ENCODE measurements at regions not wholly inside any gene's neighbourhood (a gene's known extent, or its start where the extent isn't known, plus 50 kb on each side); places are given as distances from the start of the nearest gene placed in this dataset.

DNA sequence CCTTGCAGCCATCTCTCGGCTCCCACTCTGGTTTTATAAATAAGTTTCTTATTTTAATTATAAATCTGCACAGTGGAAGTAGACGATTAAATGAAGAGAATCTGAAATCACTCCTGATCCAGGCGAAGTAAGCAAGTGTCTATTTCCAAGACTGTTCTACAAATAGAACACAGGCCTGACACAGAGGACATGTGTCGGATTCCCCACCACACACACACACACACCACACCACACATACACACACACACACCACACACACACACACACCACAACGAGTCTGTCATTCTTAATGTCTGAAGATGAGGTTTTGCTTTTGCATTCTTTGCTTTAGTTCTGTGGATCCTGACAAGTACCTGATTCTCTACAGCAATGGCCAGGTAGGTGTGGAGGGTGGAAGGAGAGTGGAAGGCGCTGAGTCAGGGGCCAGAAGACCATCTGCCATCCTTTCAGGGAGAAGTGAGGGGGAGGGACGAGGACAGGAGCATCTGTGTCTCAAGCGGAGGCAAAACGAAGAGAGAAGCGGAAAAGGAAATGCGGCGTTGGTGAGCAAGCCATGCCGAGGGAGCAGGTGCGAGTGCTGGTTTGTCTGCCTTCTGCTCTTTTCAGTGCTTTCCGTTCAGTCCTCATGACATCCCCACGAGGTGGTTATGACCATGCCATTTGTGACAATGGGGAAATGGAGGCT lies 110.2 kb downstream of the TEX26 start:
- no peak for DNase-seq
- no peak for ATAC-seq
- TF ChIP-seq, protein P1, sequence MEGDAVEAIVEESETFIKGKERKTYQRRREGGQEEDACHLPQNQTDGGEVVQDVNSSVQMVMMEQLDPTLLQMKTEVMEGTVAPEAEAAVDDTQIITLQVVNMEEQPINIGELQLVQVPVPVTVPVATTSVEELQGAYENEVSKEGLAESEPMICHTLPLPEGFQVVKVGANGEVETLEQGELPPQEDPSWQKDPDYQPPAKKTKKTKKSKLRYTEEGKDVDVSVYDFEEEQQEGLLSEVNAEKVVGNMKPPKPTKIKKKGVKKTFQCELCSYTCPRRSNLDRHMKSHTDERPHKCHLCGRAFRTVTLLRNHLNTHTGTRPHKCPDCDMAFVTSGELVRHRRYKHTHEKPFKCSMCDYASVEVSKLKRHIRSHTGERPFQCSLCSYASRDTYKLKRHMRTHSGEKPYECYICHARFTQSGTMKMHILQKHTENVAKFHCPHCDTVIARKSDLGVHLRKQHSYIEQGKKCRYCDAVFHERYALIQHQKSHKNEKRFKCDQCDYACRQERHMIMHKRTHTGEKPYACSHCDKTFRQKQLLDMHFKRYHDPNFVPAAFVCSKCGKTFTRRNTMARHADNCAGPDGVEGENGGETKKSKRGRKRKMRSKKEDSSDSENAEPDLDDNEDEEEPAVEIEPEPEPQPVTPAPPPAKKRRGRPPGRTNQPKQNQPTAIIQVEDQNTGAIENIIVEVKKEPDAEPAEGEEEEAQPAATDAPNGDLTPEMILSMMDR (IDR thresholded peaks at IDR 0.05), result no peak
- intact Hi-C loops (cut with DNase I), result loop anchor here in 9 of 10 donors (5.0 to 10.0 kb wide), 10 partner anchors 65 to 908 kb away; no protein-coding TSS in a partner anchor
- H3K36me3 ChIP-seq, result no peaks in the 10 kb centered on the region
- H3K27ac ChIP-seq, result no peak overlapping the region
- H3K9me3 ChIP-seq, result no peaks in the 10 kb centered on the region
- no peak overlapping the region for H3K4me3 ChIP-seq
- peaks cover 0 to 16% (median 3%) of the 10 kb centered on the region in 7 donors for H3K27me3 ChIP-seq
- peaks cover 3 to 38% (median 19%) of the 10 kb centered on the region in 9 donors for H3K4me1 ChIP-seq
- WGBS, 2 donors, result 87 to 90% methylated on average over 16 of the region's 16 CpGs

GRCh38 chr13:31042049-31042448 lies 109.6 kb downstream of the TEX26 start:
- Histone ChIP-seq H3K4me1 (peaks cover 3 to 36% (median 19%) of the 10 kb centered on the region in 9 donors), H3K9me3 (no peaks in the 10 kb centered on the region), H3K27me3 (peaks cover 0 to 22% (median 3%) of the 10 kb centered on the region in 7 donors), H3K36me3 (no peaks in the 10 kb centered on the region), H3K4me3 (no peak overlapping the region), H3K27ac (no peak overlapping the region)
- no peak for ATAC-seq
- DNase-seq, result no peak
- TF ChIP-seq, protein P1 (IDR thresholded peaks at IDR 0.05), result no peak
- intact Hi-C loops (cut with DNase I), result loop anchor here in 9 of 10 donors (5.0 to 10.0 kb wide), 10 partner anchors 65 to 907 kb away; no protein-coding TSS in a partner anchor
- WGBS, 2 donors, result 47 to 52% methylated on average over 3 of the region's 3 CpGs

- no peaks in the 10 kb centered on the region for H3K9me3 ChIP-seq
- WGBS, 2 donors, result 77 to 80% methylated on average over 7 of the region's 7 CpGs
Measured at GRCh38 chr13:31038834-31039552, 106.5 kb downstream of the TEX26 start.

More at GRCh38 chr13:31038834-31039552, 106.5 kb downstream of the TEX26 start:
- ATAC-seq, result no peak
- H3K4me1 ChIP-seq, result peaks cover 0 to 14% (median 2%) of the 10 kb centered on the region in 9 donors
- no peak overlapping the region for H3K4me3 ChIP-seq
- H3K27me3 ChIP-seq, result peaks cover 0 to 29% (median 3%) of the 10 kb centered on the region in 7 donors
- H3K36me3 ChIP-seq, result no peaks in the 10 kb centered on the region
- DNase-seq, result no peak
- intact Hi-C loops (cut with DNase I), result loop anchor here in 1 of 10 donors (5.0 kb wide), 1 partner anchor 177 kb away; no protein-coding TSS in a partner anchor
- TF ChIP-seq, protein P1 (IDR thresholded peaks at IDR 0.05), result no peak
- no peak overlapping the region for H3K27ac ChIP-seq

All from heart right ventricle (tissue), 16 donors.